ENCODE measurements at regions not wholly inside any gene's neighbourhood (a gene's known extent, or its start where the extent isn't known, plus 50 kb on each side); places are given as distances from the start of the nearest gene placed in this dataset.

DNA sequence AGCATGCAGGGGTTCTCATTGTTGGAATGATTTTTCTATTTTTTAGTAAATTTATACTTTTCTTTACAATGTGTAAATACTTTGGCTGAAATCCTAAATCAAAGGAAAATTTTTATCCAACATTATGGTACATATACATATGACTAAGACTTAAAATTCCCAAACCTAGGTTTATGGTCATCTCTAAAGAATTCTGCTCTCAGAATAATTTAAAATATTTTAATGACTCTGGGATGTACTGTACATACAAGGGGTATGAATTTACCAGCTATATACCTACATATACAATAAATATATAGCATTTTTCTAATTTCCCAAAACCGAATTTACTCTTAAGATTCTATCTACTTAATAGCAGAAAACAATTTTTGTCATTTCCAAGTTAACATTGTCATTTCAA lies 137.9 kb upstream of the POU1F1 start:
- TF ChIP-seq, protein P1, sequence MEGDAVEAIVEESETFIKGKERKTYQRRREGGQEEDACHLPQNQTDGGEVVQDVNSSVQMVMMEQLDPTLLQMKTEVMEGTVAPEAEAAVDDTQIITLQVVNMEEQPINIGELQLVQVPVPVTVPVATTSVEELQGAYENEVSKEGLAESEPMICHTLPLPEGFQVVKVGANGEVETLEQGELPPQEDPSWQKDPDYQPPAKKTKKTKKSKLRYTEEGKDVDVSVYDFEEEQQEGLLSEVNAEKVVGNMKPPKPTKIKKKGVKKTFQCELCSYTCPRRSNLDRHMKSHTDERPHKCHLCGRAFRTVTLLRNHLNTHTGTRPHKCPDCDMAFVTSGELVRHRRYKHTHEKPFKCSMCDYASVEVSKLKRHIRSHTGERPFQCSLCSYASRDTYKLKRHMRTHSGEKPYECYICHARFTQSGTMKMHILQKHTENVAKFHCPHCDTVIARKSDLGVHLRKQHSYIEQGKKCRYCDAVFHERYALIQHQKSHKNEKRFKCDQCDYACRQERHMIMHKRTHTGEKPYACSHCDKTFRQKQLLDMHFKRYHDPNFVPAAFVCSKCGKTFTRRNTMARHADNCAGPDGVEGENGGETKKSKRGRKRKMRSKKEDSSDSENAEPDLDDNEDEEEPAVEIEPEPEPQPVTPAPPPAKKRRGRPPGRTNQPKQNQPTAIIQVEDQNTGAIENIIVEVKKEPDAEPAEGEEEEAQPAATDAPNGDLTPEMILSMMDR (optimal IDR thresholded peaks at IDR 0.05 in 1 of 3, IDR thresholded peaks at IDR 0.05 in 1 of 3, conservative IDR thresholded peaks at IDR 0.05 in 1 of 3; ENCODE audit: extremely low read depth in 1 of 3, insufficient read depth in 2 of 3, low read length in 3 of 3) = no peak
- no peak for TF ChIP-seq EZH2 (IDR thresholded peaks at IDR 0.05; ENCODE audit: low read length)

All from keratinocyte (primary cell).